Retinal pigment epithelial cell (primary cell): ENCODE measurements at regions not wholly inside any gene's neighbourhood (a gene's known extent, or its start where the extent isn't known, plus 50 kb on each side); places are given as distances from the start of the nearest gene placed in this dataset.

Experiments
- DNase-seq: peaks from one replicate; pipeline ENCODE4 v3.0.0-alpha.2; 2010; ENCODE audit warnings: low read depth
- H3K4me3 ChIP-seq: 2 replicates; pipeline ENCODE4 v1.5.1; 2011; ENCODE audit warnings: mild to moderate bottlenecking, low read length, control low read depth, moderate library complexity
- TF ChIP-seq, protein P1 (sequence below): conservative IDR thresholded peaks from 2 replicates; pipeline ENCODE4 v1.5.1; 2011; ENCODE audit warnings: low read depth, low read length, control low read depth, inconsistent platforms

DNA sequence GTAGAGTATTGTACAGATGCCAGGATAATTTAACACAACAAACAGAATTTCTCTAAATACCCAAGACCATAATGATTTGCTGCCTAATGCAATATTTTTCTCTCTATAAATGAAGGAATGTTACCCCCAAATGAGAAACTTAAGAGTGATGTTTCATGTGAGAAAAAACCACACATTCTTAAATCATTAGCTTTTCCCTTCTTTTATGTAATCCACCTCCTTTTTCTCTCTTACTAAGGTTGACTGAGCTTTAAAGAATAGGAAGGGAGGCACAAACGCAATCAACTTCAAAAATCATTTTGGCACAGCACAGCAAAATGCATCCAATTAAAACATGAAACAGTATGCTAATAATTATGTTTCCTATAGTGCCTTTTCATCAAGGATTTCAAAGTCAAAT lies 698.1 kb upstream of the CDH2 start:
- TF ChIP-seq, protein P1, sequence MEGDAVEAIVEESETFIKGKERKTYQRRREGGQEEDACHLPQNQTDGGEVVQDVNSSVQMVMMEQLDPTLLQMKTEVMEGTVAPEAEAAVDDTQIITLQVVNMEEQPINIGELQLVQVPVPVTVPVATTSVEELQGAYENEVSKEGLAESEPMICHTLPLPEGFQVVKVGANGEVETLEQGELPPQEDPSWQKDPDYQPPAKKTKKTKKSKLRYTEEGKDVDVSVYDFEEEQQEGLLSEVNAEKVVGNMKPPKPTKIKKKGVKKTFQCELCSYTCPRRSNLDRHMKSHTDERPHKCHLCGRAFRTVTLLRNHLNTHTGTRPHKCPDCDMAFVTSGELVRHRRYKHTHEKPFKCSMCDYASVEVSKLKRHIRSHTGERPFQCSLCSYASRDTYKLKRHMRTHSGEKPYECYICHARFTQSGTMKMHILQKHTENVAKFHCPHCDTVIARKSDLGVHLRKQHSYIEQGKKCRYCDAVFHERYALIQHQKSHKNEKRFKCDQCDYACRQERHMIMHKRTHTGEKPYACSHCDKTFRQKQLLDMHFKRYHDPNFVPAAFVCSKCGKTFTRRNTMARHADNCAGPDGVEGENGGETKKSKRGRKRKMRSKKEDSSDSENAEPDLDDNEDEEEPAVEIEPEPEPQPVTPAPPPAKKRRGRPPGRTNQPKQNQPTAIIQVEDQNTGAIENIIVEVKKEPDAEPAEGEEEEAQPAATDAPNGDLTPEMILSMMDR, result no peak
- H3K4me3 ChIP-seq, result no peak overlapping the region
- DNase-seq, result no peak

DNA sequence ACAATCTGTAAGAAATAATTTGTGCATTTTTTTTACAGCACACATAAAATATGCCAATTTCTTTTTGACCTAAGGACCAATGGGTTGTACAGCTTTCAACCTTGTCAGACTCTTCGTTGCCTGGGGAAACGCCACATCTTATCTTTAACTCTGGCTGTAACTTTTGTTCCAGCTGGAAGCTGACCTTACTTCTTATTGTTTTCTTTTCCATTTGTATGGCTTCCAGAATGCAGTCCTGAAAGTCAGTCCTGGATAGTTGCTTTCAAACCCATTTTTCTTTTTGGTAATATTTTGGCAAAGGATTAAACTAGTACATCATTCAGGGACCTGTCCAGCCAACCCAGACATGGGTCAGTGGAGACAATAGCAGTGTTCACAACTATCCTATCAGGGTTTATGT lies 686.5 kb upstream of the CDH2 start:
- TF ChIP-seq, protein P1, result no peak
- DNase-seq, result no peak
- no peak overlapping the region for H3K4me3 ChIP-seq

DNA sequence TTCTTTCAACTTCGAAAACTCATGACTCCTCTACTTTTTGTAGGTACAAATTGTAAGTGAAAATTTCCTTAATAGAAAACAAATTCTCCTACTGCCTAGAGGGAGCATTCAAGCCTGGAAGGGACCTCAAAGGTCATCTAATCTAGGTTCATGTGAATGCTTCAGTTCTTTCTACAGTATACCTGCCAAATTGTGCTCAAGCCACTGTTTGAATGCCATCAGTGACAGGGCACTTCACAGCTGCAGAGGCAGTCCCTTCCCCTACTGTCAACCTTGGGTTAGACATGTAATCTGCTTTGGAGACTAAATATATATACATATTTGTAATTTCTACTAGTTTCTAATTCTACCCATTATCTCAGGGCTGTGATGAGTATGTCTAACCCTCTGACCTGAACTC lies 681.3 kb upstream of the CDH2 start:
- H3K4me3 ChIP-seq, result no peak overlapping the region
- DNase-seq, result no peak
- TF ChIP-seq, protein P1, result no peak

DNA sequence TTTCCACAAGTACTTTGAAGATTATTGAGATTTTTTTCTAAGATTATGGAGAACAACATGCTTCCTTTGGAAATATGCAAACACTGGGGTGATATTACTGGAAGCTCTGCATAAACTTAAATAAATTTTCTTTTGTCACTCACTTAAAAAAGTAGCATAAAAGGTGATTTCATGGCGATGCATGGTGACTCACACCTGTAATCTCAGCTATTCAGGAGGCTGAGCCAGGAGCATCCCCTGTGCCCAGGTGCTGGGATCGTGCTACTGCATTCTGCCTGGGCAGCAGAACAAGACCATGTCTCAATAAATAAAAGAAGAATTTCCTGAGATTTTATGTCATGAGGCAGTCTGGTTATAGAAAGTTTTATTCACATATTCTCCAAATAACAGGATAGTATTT lies 679.1 kb upstream of the CDH2 start:
- no peak for DNase-seq

DNA sequence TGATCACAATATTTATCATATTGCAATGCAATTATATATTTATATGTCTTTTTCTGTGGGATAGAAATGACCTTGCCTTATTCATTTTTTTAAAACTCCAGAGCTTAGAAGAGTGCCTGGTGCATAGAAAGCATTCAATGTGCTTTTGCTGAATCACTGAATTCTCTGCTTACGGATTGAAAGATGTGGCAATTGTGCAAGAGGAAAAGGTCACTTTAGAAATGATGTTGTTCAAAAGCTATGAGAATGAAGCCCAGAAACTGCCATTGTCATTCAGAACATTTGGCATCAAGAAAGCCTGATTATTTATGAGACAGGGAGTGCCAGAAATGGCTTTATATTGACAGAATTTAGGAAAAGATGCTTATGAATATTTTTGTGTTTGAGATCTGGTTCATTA lies 678.6 kb upstream of the CDH2 start:
- DNase-seq, result no peak
- no peak overlapping the region for H3K4me3 ChIP-seq
- TF ChIP-seq, protein P1, result no peak

More for the DNA sequence above, 679.1 kb upstream of the CDH2 start:
- TF ChIP-seq, protein P1, result no peak
- no peak overlapping the region for H3K4me3 ChIP-seq

DNA sequence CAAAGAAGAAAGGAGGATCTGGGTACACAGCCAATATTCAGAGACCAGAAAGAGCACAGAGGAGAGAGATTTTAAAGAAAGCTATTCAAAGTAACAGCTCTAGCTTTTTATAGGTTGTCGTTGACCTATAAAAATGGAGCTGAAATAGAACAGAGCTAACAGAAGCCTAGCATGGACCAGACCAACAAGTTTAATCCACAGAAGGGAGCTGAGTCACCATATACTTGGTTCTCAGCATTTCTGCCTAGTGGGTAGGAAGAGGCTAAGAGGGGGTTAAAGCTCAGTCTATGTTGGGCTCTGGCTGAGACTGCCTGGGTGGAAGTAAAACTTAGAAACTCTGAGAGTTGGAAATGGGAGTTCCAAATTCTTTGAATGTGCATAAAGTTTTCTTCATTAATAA lies 678.0 kb upstream of the CDH2 start:
- no peak overlapping the region for H3K4me3 ChIP-seq
- no peak for DNase-seq
- TF ChIP-seq, protein P1, result no peak

DNA sequence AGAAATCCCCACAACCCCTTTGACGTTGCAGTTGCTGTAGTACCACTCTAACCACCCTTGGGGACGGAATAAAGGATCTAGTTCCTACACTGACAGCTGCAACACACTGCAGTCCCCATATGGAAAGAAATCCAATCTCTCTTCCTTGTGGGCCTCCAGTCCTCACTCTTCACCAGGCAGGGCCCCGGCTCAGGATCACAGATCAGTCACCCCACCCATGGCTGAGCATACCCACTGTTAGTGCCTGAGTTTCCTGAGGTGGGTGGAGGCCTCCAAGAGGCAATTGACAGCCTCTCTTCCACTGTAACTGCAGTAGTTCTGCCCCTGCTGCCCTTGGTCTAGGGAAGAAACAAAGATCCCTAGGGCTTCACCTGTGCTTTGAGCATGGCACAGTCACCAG lies 670.0 kb upstream of the CDH2 start:
- DNase-seq, result no peak
- H3K4me3 ChIP-seq, result no peak overlapping the region
- TF ChIP-seq, protein P1, result no peak
